Aorta (tissue), 5 donors: ENCODE measurements at regions not wholly inside any gene's neighbourhood (a gene's known extent, or its start where the extent isn't known, plus 50 kb on each side); places are given as distances from the start of the nearest gene placed in this dataset.

Source experiments
- ATAC-seq: fragments of 200-7000 bp; cut with Tn5 transposase; one replicate; pipeline ENCODE4 v1.9.1; 2022; ENCODE audit warnings: moderate library complexity; ENCODE audit not compliant: low FRiP score
- DNase-seq, 2 donors: peaks; one replicate each; pipeline ENCODE4 v3.0.0-alpha.2; 2020
- H3K27ac ChIP-seq, 2 donors: one replicate each; pipeline ENCODE4 v1.5.1; 2013; ENCODE audit warnings: low read length in 2 of 2, mild to moderate bottlenecking in 2 of 2, moderate library complexity in 2 of 2, control low read depth in 1 of 2, inconsistent platforms in 1 of 2, low read depth in 1 of 2
- H3K27me3 ChIP-seq, 2 donors: one replicate each; pipeline ENCODE4 v1.6.1; 2013; ENCODE audit warnings: control low read depth in 1 of 2, low read length in 1 of 2, mild to moderate bottlenecking in 1 of 2, moderate library complexity in 1 of 2; ENCODE audit not compliant: insufficient read depth in 2 of 2, control insufficient read depth in 1 of 2
- H3K36me3 ChIP-seq, 2 donors: one replicate each; pipeline ENCODE4 v1.6.1; 2013; ENCODE audit warnings: control low read depth in 1 of 2, low read length in 1 of 2, mild to moderate bottlenecking in 1 of 2; ENCODE audit not compliant: insufficient read depth in 2 of 2, control insufficient read depth in 1 of 2
- H3K4me1 ChIP-seq, 2 donors: one replicate each; pipeline ENCODE4 v1.6.1; 2013; ENCODE audit warnings: low read length in 2 of 2, control low read depth in 1 of 2, mild to moderate bottlenecking in 1 of 2, moderate library complexity in 1 of 2; ENCODE audit not compliant: insufficient read depth in 2 of 2, control insufficient read depth in 1 of 2
- H3K4me3 ChIP-seq, 2 donors: one replicate each; pipeline ENCODE4 v1.5.1; 2013; ENCODE audit warnings: low read length in 2 of 2, control low read depth in 1 of 2, mild to moderate bottlenecking in 1 of 2
- H3K9me3 ChIP-seq: one replicate; pipeline ENCODE4 v1.6.1; 2013; ENCODE audit warnings: mild to moderate bottlenecking, low read length; ENCODE audit not compliant: control insufficient read depth
- WGBS, 2 donors: extraction: QIAGEN DNeasy Blood & Tissue Kit; methylation state at CpG; one replicate each; pipeline ENCODE4 v1.1.7; 2013; 5-methylcytosine and 5-hydroxymethylcytosine counted together
- intact Hi-C, 2 donors: fragments of 100-400 bp; cut with DNase I; formaldehyde crosslinking; loops; one replicate each; pipeline versions ENCODE4 v1.14.2 to v1.15.0; 2022
- donor health status: healthy with polysubstance abuse.
- donor health status: Bipolar disorder and iron deficiency.
- donor health status: DM: no; HTN: no; CAD: no.
- donor health status: DM: no; HTN: no; CAD: no.
- donor health status: DM: yes; HTN: yes; CAD: no.

DNA sequence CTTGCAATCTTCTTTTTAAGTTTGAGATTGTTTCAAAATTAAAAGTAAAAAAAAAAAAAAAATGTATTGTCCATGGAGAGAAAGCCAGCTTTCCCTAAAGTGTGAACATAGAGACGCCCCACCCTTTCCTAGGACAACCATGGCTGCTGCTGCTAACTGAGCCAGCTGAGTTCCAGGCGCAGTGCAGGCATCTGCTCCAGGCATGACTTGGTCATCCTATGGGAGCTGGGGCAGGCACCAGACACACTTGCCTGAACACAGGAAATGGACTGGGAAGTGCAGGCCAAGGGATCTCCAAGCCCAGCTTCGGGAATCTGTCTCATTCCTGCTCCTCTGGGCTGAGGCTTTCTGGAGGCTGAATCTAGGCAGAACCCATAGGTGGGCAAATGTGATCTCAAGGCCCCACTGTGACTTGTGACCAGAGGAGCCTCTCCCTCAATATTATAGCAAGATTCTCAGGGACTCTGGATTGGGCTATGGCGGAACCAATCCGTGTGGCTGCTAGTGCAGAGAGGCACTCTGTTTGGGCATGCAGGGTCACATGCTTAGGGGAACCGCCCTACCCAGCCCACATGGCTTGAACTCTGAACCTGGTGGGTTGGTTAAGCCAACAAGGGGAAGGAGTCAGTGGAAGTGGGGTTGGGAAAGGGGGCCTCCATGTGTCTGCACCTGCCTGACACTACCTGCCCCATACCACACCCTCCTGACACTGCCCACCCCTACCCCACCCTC is 138.2 kb upstream of the CST7 start:
- no peaks in the 10 kb centered on the region for H3K36me3 ChIP-seq
- intact Hi-C loops, result loop anchor here in 1 of 2 donors (1.0 kb wide), 1 partner anchor 8 kb away; no protein-coding TSS in a partner anchor
- ATAC-seq, result no peak
- H3K27ac ChIP-seq, result no peak overlapping the region
- peak in 1 of 2 donors; percentile 26 for DNase-seq
- WGBS, 2 donors, result 87% methylated on average over 6 of the region's 6 CpGs
- H3K4me3 ChIP-seq, result no peak overlapping the region
- H3K4me1 ChIP-seq, result no peaks in the 10 kb centered on the region
- no peaks in the 10 kb centered on the region for H3K27me3 ChIP-seq
- no peaks in the 10 kb centered on the region for H3K9me3 ChIP-seq

DNA sequence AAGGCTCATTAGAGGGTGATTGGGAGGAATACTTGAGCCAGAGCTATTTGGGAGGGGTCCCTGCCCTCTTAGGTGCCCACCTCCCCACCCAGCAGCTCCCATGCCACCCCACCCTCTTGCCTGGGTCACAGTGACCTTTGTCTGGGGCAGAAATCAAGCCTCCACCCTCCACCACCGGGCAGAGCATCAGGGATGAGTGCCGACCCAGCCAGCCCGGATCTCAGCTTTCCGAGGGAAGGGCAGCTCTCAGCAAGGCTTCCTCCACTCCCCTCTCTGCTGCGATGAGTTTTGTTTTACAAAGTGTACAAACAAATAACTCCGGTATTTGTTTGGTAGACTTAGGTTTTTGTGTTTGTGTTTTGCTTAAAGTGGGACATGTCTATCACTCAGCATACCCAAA is 136.7 kb upstream of the CST7 start:
- Histone ChIP-seq H3K4me3 (no peak overlapping the region), H3K27ac (no peak overlapping the region), H3K36me3 (no peaks in the 10 kb centered on the region), H3K4me1 (no peaks in the 10 kb centered on the region), H3K9me3 (no peaks in the 10 kb centered on the region), H3K27me3 (no peaks in the 10 kb centered on the region)
- DNase-seq, result peak in 1 of 2 donors; percentile 41
- WGBS, 2 donors, result 50 to 57% methylated on average over 6 of the region's 6 CpGs
- ATAC-seq, result no peak
- intact Hi-C loops, result no loop called here

DNA sequence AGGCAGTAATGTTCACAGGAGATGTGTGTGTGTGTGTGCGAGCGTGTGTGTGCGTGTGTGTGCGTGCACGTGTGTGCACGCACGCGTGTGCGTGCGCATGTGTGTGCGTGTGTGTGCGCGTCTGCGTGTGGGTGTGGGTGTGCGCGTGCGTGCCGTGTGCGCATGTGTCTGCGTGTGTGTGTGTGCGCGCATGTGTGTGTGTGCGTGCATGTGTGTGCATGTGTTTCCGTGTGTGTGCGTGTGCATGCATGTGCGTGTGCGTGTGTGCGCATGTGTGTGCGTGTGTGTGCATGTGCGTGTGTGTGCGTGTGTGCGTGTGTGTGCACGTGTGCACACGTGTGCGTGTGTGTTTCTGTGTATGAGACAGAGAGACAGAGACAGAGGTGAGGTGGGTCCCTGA is 136.0 kb upstream of the CST7 start:
- DNase-seq (peak in 1 of 2 donors; percentile 13), ATAC-seq (no peak)
- no peak overlapping the region for H3K27ac ChIP-seq
- WGBS, 2 donors, result 88 to 92% methylated on average over 35 of the region's 35 CpGs
- no peaks in the 10 kb centered on the region for H3K36me3 ChIP-seq
- no peaks in the 10 kb centered on the region for H3K9me3 ChIP-seq
- H3K4me1 ChIP-seq, result no peaks in the 10 kb centered on the region
- no peaks in the 10 kb centered on the region for H3K27me3 ChIP-seq
- H3K4me3 ChIP-seq, result no peak overlapping the region
- intact Hi-C loops, result no loop called here

DNA sequence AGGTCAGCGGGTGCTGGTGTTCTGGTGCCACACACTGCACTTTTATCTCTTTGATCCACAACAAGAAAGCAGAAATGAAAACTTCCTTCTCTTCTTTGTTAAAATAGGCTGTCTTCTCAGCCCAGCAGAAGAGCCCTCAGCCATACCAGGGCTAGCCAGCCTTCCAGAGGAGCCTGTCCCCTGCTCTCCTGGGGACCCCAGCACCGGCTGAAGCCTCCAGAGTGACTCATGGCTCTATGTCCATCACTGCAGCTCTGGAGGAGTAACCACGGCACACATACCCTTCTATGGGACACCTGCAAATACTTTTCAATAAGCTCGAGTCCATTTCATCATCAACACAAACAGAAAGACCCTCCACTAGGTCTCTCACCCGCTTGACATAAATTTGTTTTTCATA is 135.6 kb upstream of the CST7 start:
- ATAC-seq, result no peak
- no peaks in the 10 kb centered on the region for H3K27me3 ChIP-seq
- H3K27ac ChIP-seq, result no peak overlapping the region
- peak in 1 of 2 donors; percentile 37 for DNase-seq
- H3K36me3 ChIP-seq, result no peaks in the 10 kb centered on the region
- H3K4me3 ChIP-seq, result no peak overlapping the region
- H3K4me1 ChIP-seq, result no peaks in the 10 kb centered on the region
- WGBS, 2 donors, result 61 to 69% methylated on average over 5 of the region's 5 CpGs
- H3K9me3 ChIP-seq, result no peaks in the 10 kb centered on the region
- intact Hi-C loops, result no loop called here

DNA sequence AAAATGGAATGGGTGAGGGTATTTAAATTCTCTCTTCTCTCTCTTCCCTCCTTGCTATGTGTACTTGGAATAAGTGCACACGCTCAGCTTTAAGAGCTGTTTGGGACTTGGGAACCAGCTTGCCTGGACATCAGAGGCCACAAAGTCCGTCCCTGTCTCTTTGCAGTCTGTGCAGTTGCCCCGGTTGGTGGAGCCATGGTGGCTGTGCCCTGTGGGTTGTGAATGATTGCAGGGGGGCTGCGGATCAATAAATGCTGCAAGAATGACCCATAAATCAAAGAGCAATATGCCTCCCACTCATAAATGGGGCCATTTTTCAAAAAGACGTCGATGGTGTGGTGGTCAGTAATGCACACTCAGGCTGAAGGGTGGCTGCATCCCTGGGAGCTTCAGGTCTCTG is 135.1 kb upstream of the CST7 start:
- no peak overlapping the region for H3K4me3 ChIP-seq
- DNase-seq (peak in 1 of 2 donors; percentile 61), ATAC-seq (no peak)
- intact Hi-C loops, result no loop called here
- H3K27me3 ChIP-seq, result no peaks in the 10 kb centered on the region
- WGBS, 2 donors, result 75 to 77% methylated on average over 6 of the region's 6 CpGs
- H3K9me3 ChIP-seq, result no peaks in the 10 kb centered on the region
- H3K36me3 ChIP-seq, result no peaks in the 10 kb centered on the region
- H3K4me1 ChIP-seq, result no peaks in the 10 kb centered on the region
- no peak overlapping the region for H3K27ac ChIP-seq

DNA sequence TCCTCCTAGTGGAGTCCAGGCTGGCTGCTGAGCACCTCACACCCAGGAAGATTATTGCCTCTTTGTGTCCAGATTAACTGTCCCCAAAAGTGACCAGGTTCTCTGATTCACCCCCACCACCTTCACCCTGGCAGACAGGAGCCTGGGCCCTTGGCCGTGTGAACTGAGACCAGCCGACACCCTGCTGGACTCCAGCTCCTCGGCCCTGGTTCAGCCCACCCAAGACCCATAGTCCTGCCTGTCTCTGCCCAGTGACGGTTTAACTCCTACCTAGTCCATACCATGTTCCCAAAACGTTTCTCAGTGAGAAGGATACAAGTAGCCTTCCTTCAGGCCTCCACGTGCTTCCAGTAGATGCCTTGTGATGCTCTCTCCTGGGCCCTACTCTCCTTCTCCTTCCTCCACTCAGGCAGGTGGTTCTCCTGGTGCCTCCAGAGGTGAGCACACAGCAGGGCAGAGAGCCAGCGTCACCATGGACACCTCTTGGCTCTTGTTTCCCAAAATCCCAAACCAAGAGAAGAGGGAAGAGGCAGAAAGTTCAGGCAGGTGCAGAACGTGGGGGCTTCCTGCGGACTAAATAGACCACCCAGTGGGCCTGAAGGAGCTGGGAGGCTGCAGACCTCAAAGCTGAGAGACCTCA is 134.4 kb upstream of the CST7 start:
- DNase-seq, result peak in 1 of 2 donors; percentile 74
- H3K27ac ChIP-seq, result no peak overlapping the region
- no peak overlapping the region for H3K4me3 ChIP-seq
- no peaks in the 10 kb centered on the region for H3K27me3 ChIP-seq
- H3K9me3 ChIP-seq, result no peaks in the 10 kb centered on the region
- no peaks in the 10 kb centered on the region for H3K36me3 ChIP-seq
- 82% methylated on average over 9 of the region's 9 CpGs for WGBS, 2 donors
- intact Hi-C loops, result no loop called here
- ATAC-seq, result no peak
- no peaks in the 10 kb centered on the region for H3K4me1 ChIP-seq

DNA sequence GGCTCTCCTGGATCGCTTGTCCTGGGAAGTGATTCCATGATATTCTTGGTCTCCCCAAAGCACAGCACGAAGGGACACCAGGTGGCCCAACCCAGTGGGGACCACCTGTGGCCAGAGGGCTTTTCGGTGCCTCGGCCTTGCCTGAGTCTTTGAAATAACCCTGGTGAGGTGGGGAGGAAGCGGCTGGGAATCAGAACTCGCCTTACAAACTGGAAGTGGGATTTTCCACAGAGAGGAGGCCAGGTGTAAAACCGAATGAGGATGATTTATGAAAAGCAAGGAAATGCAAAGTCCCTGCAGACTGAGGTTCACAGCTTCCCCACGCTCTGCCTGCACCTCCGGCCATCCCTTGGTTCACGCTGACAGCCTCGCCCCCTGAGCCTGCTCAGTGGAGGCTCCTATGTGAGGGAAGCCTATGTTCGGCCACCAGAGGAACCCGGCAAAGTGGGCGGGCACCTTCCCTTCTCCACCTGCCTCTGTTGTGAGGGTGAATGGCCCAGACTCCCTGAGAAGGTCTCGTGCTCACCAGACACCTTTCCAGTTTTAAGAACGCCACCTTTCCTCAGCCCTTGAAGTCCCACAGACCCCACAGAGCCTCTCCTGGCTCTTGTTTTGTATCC is 133.8 kb upstream of the CST7 start:
- H3K27me3 ChIP-seq, result no peaks in the 10 kb centered on the region
- no peak overlapping the region for H3K4me3 ChIP-seq
- H3K36me3 ChIP-seq, result no peaks in the 10 kb centered on the region
- WGBS, 2 donors, result 76 to 80% methylated on average over 16 of the region's 16 CpGs
- DNase-seq, result peak in 1 of 2 donors; percentile 59
- no peaks in the 10 kb centered on the region for H3K4me1 ChIP-seq
- intact Hi-C loops, result no loop called here
- no peak for ATAC-seq
- H3K27ac ChIP-seq, result no peak overlapping the region
- no peaks in the 10 kb centered on the region for H3K9me3 ChIP-seq

DNA sequence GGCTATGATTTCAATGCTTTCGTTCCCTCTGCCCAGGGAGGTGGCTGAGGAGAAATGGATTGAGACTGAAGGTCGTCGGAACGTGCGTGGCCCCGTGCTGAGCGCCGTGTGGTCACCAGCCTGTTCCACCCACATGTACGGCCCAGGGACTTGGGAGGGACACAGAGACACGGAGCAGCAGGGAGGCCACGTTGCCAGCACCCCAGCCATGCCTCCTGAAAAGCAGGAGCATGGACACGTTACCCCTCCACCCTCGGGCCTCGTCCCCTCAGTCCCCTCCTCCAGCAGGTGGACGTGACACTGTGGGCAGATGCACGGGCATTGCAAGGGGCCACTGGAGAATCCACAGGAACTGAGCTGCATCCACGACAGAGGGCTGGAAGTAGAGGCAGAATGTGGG is 133.1 kb upstream of the CST7 start:
- Histone ChIP-seq H3K4me1 (no peaks in the 10 kb centered on the region), H3K27ac (no peak overlapping the region), H3K4me3 (no peak overlapping the region), H3K27me3 (no peaks in the 10 kb centered on the region), H3K36me3 (no peaks in the 10 kb centered on the region), H3K9me3 (no peaks in the 10 kb centered on the region)
- ATAC-seq (no peak), DNase-seq (peak in 1 of 2 donors; percentile 59)
- intact Hi-C loops, result no loop called here
- WGBS, 2 donors, result 80 to 84% methylated on average over 16 to 17 of the region's 17 CpGs

DNA sequence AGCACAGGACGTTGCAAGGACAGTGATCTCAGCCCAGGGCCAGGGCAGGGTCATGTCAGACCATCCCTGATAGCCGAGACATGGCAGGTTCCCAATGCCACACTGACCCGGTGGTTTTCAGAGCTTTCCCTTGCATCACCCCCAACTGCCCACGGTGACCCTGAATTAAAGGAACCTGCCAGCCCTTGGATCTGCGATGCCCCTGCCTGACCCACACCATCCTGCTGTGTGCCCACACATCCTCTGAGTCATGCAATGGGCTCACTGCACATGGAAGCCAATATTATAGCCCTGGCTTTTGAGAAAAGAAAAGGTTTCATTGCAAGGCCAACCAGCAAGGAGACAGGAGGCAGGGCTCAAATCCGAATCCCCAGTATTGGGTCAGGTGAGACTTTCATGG is 132.6 kb upstream of the CST7 start:
- intact Hi-C loops, result no loop called here

More for the DNA sequence above, 132.6 kb upstream of the CST7 start:
- no peak overlapping the region for H3K27ac ChIP-seq
- ATAC-seq (no peak), DNase-seq (peak in 1 of 2 donors; percentile 28)
- no peaks in the 10 kb centered on the region for H3K4me1 ChIP-seq
- H3K9me3 ChIP-seq, result no peaks in the 10 kb centered on the region
- H3K4me3 ChIP-seq, result no peak overlapping the region
- 59 to 74% methylated on average over 6 of the region's 6 CpGs for WGBS, 2 donors
- H3K27me3 ChIP-seq, result no peaks in the 10 kb centered on the region
- H3K36me3 ChIP-seq, result no peaks in the 10 kb centered on the region
